IMR-90 (cell line): ENCODE measurements at regions not wholly inside any gene's neighbourhood (a gene's known extent, or its start where the extent isn't known, plus 50 kb on each side); places are given as distances from the start of the nearest gene placed in this dataset.

Experiments used
- ATAC-seq: fragments of 200-7000 bp; cut with Tn5 transposase; 2 replicates; pipeline ENCODE4 v1.9.1; 2020; ENCODE audit warnings: low read depth, mild to moderate bottlenecking, moderate library complexity
- BruUV-seq: library from RNA; stranded (reverse); fragments of 400-500 nt; replicated peaks from 2 replicates; lab custom pipeline; 2021; lab: Mats Ljungman, UMichigan
- CTCF ChIA-PET: fragments of 300-600 bp; formaldehyde crosslinking; extraction: SDS; loops from one replicate; lab custom pipeline; 2021; ENCODE audit warnings: antibody characterized with exemption; lab: Yijun Ruan, JAX
- POLR2A ChIA-PET: fragments of 300-600 bp; sonication (Branson Sonifier 250); formaldehyde crosslinking; loops from one replicate; lab custom pipeline; 2022; ENCODE audit warnings: antibody characterized with exemption; ENCODE audit not compliant: unreplicated experiment; lab: Charles Lee
- DNase-seq: peaks from one replicate; pipeline ENCODE4 v3.0.0; 2013
- H2AFZ ChIP-seq: replicated peaks from 2 replicates; pipeline ENCODE3; 2013; ENCODE audit warnings: low read length, mild to moderate bottlenecking; ENCODE audit not compliant: poor library complexity
- H2AK5ac ChIP-seq: 2 replicates; pipeline ENCODE4 v1.6.1; 2013; ENCODE audit warnings: low read depth, low read length, inconsistent platforms
- H2AK9ac ChIP-seq: replicated peaks from 2 replicates; pipeline ENCODE3; 2013; ENCODE audit warnings: mild to moderate bottlenecking, low read depth, low read length, moderate library complexity; ENCODE audit not compliant: poor library complexity
- H2BK120ac ChIP-seq: 2 replicates; pipeline ENCODE4 v1.6.1; 2013; ENCODE audit warnings: low read depth, low read length, inconsistent platforms
- H2BK15ac ChIP-seq: 3 replicates; pipeline ENCODE4 v1.6.1; 2013; ENCODE audit warnings: low read depth, low read length, inconsistent platforms
- H2BK20ac ChIP-seq: 2 replicates; pipeline ENCODE4 v1.6.1; 2013; ENCODE audit warnings: low read depth, mild to moderate bottlenecking, inconsistent platforms, low read length, moderate library complexity
- H2BK5ac ChIP-seq: 2 replicates; pipeline ENCODE4 v1.6.1; 2013; ENCODE audit warnings: mild to moderate bottlenecking, low read depth, low read length, inconsistent platforms; ENCODE audit not compliant: poor library complexity, severe bottlenecking
- H3K14ac ChIP-seq: replicated peaks from 2 replicates; pipeline ENCODE4 v1.6.1; 2013; ENCODE audit warnings: low read depth, low read length, inconsistent platforms
- H3K18ac ChIP-seq: 2 replicates; pipeline ENCODE4 v1.6.1; 2013; ENCODE audit warnings: low read depth, low read length, control low read depth
- H3K23ac ChIP-seq: 2 replicates; pipeline ENCODE4 v1.6.1; 2013; ENCODE audit warnings: low read depth, low read length, inconsistent platforms
- H3K27ac ChIP-seq: 2 replicates; pipeline ENCODE4 v1.5.1; 2013; ENCODE audit warnings: mild to moderate bottlenecking, control low read depth, low read length; ENCODE audit not compliant: insufficient read depth
- H3K27me3 ChIP-seq: 2 replicates; pipeline ENCODE4 v1.6.1; 2013; ENCODE audit warnings: low read length; ENCODE audit not compliant: control insufficient read depth, insufficient read depth
- H3K36me3 ChIP-seq: 2 replicates; pipeline ENCODE4 v1.6.1; 2013; ENCODE audit warnings: low read length, mixed read lengths; ENCODE audit not compliant: control insufficient read depth, insufficient read depth
- H3K4ac ChIP-seq: 2 replicates; pipeline ENCODE4 v1.6.1; 2013; ENCODE audit warnings: low read depth, low read length, inconsistent platforms
- H3K4me1 ChIP-seq: 2 replicates; pipeline ENCODE4 v1.6.1; 2013; ENCODE audit warnings: low read length, mixed read lengths; ENCODE audit not compliant: control insufficient read depth, insufficient read depth
- H3K4me2 ChIP-seq: 2 replicates; pipeline ENCODE4 v1.6.1; 2013; ENCODE audit warnings: low read depth, mild to moderate bottlenecking, control low read depth, low read length, moderate library complexity
- H3K4me3 ChIP-seq: 2 replicates; pipeline ENCODE4 v1.5.1; 2013; ENCODE audit warnings: low read depth, mild to moderate bottlenecking, control low read depth, low read length, moderate library complexity; ENCODE audit not compliant: insufficient read depth
- H3K56ac ChIP-seq: 2 replicates; pipeline ENCODE4 v1.6.1; 2013; ENCODE audit warnings: low read length, inconsistent platforms; ENCODE audit not compliant: insufficient read depth; ENCODE audit errors: extremely low read depth
- H3K79me1 ChIP-seq, 2 experiments: 2 replicates each; pipeline ENCODE4 v1.6.1; 2013; ENCODE audit warnings: low read length in 2 of 2, inconsistent platforms in 1 of 2, low read depth in 1 of 2
- H3K9ac ChIP-seq: 2 replicates; pipeline ENCODE4 v1.6.1; 2013; ENCODE audit warnings: low read depth, low read length, control low read depth
- H3K9me1 ChIP-seq: 2 replicates; pipeline ENCODE4 v1.6.1; 2013; ENCODE audit warnings: low read length, inconsistent platforms; ENCODE audit not compliant: insufficient read depth
- H3K9me3 ChIP-seq: 2 replicates; pipeline ENCODE4 v1.6.1; 2013; ENCODE audit warnings: low read length; ENCODE audit not compliant: control insufficient read depth, insufficient read depth
- H4K20me1 ChIP-seq: 2 replicates; pipeline ENCODE4 v1.6.1; 2013; ENCODE audit warnings: low read length, inconsistent platforms; ENCODE audit not compliant: insufficient read depth
- H4K5ac ChIP-seq: 2 replicates; pipeline ENCODE4 v1.6.1; 2013; ENCODE audit warnings: mild to moderate bottlenecking, low read depth, low read length, control low read depth
- H4K8ac ChIP-seq, 2 experiments: 2 replicates each; pipeline ENCODE4 v1.6.1; 2013; ENCODE audit warnings: low read depth in 2 of 2, low read length in 2 of 2, control low read depth in 1 of 2, inconsistent platforms in 1 of 2
- H4K91ac ChIP-seq: 2 replicates; pipeline ENCODE4 v1.6.1; 2013; ENCODE audit warnings: low read depth, low read length, inconsistent platforms; ENCODE audit not compliant: insufficient read depth
- BHLHE40 ChIP-seq: fragments of 150-350 bp; IDR thresholded peaks from 2 replicates; pipeline ENCODE4 v1.6.1; 2016; ENCODE audit warnings: mild to moderate bottlenecking, low read depth, low read length
- CEBPB ChIP-seq: IDR thresholded peaks from 2 replicates; pipeline ENCODE4 v1.6.1; 2012; ENCODE audit warnings: low read depth, low read length, improper control_type of control experiment
- CHD1 ChIP-seq: IDR thresholded peaks from 2 replicates; pipeline ENCODE4 v1.6.1; 2012; ENCODE audit warnings: low read depth, low read length, improper control_type of control experiment
- CTCF ChIP-seq: conservative IDR thresholded peaks from 2 replicates; pipeline ENCODE4 v1.5.1; 2012; ENCODE audit warnings: mild to moderate bottlenecking, low read depth, low read length, improper control_type of control experiment
- ELK1 ChIP-seq: fragments of 150-350 bp; IDR thresholded peaks from 2 replicates; pipeline ENCODE4 v1.6.1; 2016; ENCODE audit warnings: low read depth, mild to moderate bottlenecking, low read length, moderate library complexity, borderline replicate concordance
- FOS ChIP-seq: fragments of 150-350 bp; IDR thresholded peaks from 2 replicates; pipeline ENCODE4 v1.6.1; 2016; ENCODE audit warnings: low read depth, low read length
- MAFK ChIP-seq: IDR thresholded peaks from 2 replicates; pipeline ENCODE4 v1.6.1; 2012; ENCODE audit warnings: low read depth, low read length, improper control_type of control experiment
- MAZ ChIP-seq: IDR thresholded peaks from 2 replicates; pipeline ENCODE4 v1.6.1; 2012; ENCODE audit warnings: low read depth, mild to moderate bottlenecking, low read length, improper control_type of control experiment, moderate library complexity, borderline replicate concordance
- MXI1 ChIP-seq: IDR thresholded peaks from 2 replicates; pipeline ENCODE4 v1.6.1; 2012; ENCODE audit warnings: low read depth, mild to moderate bottlenecking, low read length, moderate library complexity, borderline replicate concordance
- NFE2L2 ChIP-seq: fragments of 150-350 bp; IDR thresholded peaks from 2 replicates; pipeline ENCODE4 v1.6.1; 2016; ENCODE audit warnings: low read depth, mild to moderate bottlenecking, low read length
- POLR2A ChIP-seq: IDR thresholded peaks from 2 replicates; pipeline ENCODE4 v1.6.1; 2012; ENCODE audit warnings: mild to moderate bottlenecking, low read depth, low read length
- RAD21 ChIP-seq: IDR thresholded peaks from 2 replicates; pipeline ENCODE4 v1.6.1; 2012; ENCODE audit warnings: low read length, improper control_type of control experiment
- RCOR1 ChIP-seq: IDR thresholded peaks from 2 replicates; pipeline ENCODE4 v1.6.1; 2012; ENCODE audit warnings: mild to moderate bottlenecking, low read length, improper control_type of control experiment; ENCODE audit not compliant: insufficient replicate concordance
- RFX5 ChIP-seq: IDR thresholded peaks from 2 replicates; pipeline ENCODE4 v1.8.0; 2012; ENCODE audit warnings: low read depth, mild to moderate bottlenecking, low read length, moderate library complexity
- SMC3 ChIP-seq: fragments of 150-350 bp; IDR thresholded peaks from 2 replicates; pipeline ENCODE4 v1.6.1; 2016; ENCODE audit warnings: low read depth, mild to moderate bottlenecking, antibody characterized with exemption, low read length, moderate library complexity
- USF2 ChIP-seq: fragments of 150-350 bp; IDR thresholded peaks from 2 replicates; pipeline ENCODE4 v1.6.1; 2017; ENCODE audit warnings: mild to moderate bottlenecking, antibody characterized with exemption, low read length, low read depth
- WGBS, 2 experiments: methylation state at CpG; one replicate each; pipeline versions ENCODE4 v1.1.5 to v1.1.7; 2013; ENCODE audit warnings: missing lambda C conversion rate in 2 of 2; ENCODE audit not compliant: insufficient read length in 1 of 2; ENCODE audit errors: extremely low coverage in 2 of 2; 5-methylcytosine and 5-hydroxymethylcytosine counted together
- dilution Hi-C: fragments of 300-500 bp; cut with HindIII; formaldehyde crosslinking; loops from one replicate; pipeline ENCODE4 v1.14.3; 2018; ENCODE audit warnings: low sequenced_read_pairs; ENCODE audit not compliant: unreplicated experiment
- in situ Hi-C: fragments of 300-500 bp; cut with MboI; formaldehyde crosslinking; loops from 3 replicates; pipeline ENCODE4 v1.14.3; 2019; ENCODE audit warnings: low sequenced_read_pairs, inconsistent platforms, mixed read lengths
- intact Hi-C: fragments of 100-400 bp; cut with micrococcal nuclease; formaldehyde crosslinking; loops from 2 replicates; pipeline ENCODE4 v1.10.0; 2022

- Histone ChIP-seq H2AFZ (no peak overlapping the region), H3K4ac (no peak overlapping the region), H4K91ac (no peak overlapping the region), H3K14ac (no peak overlapping the region), H4K8ac (no peak overlapping the region), H4K20me1 (no peaks in the 10 kb centered on the region), H3K9me3 (no peaks in the 10 kb centered on the region), H2AK5ac (no peak overlapping the region), H3K79me1 (no peaks in the 10 kb centered on the region), H2BK120ac (no peak overlapping the region), H2BK5ac (no peak overlapping the region), H3K27ac (no peak overlapping the region), H2BK15ac (no peak overlapping the region), H3K4me1 (no peaks in the 10 kb centered on the region), H4K5ac (no peak overlapping the region), H3K4me3 (no peak overlapping the region), H2BK20ac (no peak overlapping the region), H3K36me3 (no peaks in the 10 kb centered on the region), H3K56ac (no peak overlapping the region), H3K4me2 (no peak overlapping the region), H3K23ac (no peak overlapping the region), H3K9me1 (no peaks in the 10 kb centered on the region), H3K18ac (no peak overlapping the region), H3K27me3 (no peaks in the 10 kb centered on the region), H2AK9ac (no peak overlapping the region), H3K9ac (no peak overlapping the region)
- dilution Hi-C loops = no loop called here
- ATAC-seq (no peak), DNase-seq (no peak)
- ChIA-PET CTCF (no interaction called here), POLR2A (no interaction called here)
- no TSS peak for BruUV-seq
- WGBS, 2 experiments = no CpG with 5 or more reads among the region's 2 CpGs
- intact Hi-C loops = no loop called here
- in situ Hi-C loops = no loop called here
- no peak for TF ChIP-seq NFE2L2
- TF ChIP-seq USF2 = no peak
- no peak for TF ChIP-seq FOS
- TF ChIP-seq POLR2A = no peak
- TF ChIP-seq BHLHE40 = no peak
- no peak for TF ChIP-seq CHD1
- no peak for TF ChIP-seq CEBPB
- TF ChIP-seq RAD21 = no peak
- no peak for TF ChIP-seq SMC3
- TF ChIP-seq CTCF = no peak
- TF ChIP-seq MXI1 = no peak
- TF ChIP-seq MAZ = no peak
- no peak for TF ChIP-seq MAFK
- TF ChIP-seq ELK1 = no peak
- TF ChIP-seq RFX5 = no peak
- no peak for TF ChIP-seq RCOR1
Observed at GRCh38 chr2:138147796-138148195, 183.5 kb downstream of the HNMT start.
